Endodermal cell (in vitro differentiated cells): ENCODE measurements at regions not wholly inside any gene's neighbourhood (a gene's known extent, or its start where the extent isn't known, plus 50 kb on each side); places are given as distances from the start of the nearest gene placed in this dataset.
A peak's percentile ranks its signal among the peaks of the same experiment; 100 is the strongest.
"Not testable (repeated sequence)": the region's sequence is repeated elsewhere in the genome, so short reads cannot be mapped to it uniquely, and the experiment has no call there.

Experiments used
- DNase-seq: peaks from one replicate; pipeline ENCODE4 v3.0.0-alpha.2; 2017
- H3K27ac ChIP-seq: 2 replicates; pipeline ENCODE4 v1.5.1; 2013; ENCODE audit warnings: mild to moderate bottlenecking, low read depth, low read length, moderate library complexity
- H3K27me3 ChIP-seq: 2 replicates; pipeline ENCODE4 v1.6.1; 2013; ENCODE audit warnings: mild to moderate bottlenecking, low read length, moderate library complexity; ENCODE audit not compliant: insufficient read depth, control insufficient read depth, poor library complexity, severe bottlenecking
- H3K36me3 ChIP-seq: 2 replicates; pipeline ENCODE4 v1.7.0; 2013; ENCODE audit warnings: mild to moderate bottlenecking, low read length, moderate library complexity; ENCODE audit not compliant: control insufficient read depth, insufficient read depth
- H3K4me1 ChIP-seq: one replicate; pipeline ENCODE4 v1.7.0; 2013; ENCODE audit warnings: low read length; ENCODE audit not compliant: control insufficient read depth, insufficient read depth
- H3K4me3 ChIP-seq: 2 replicates; pipeline ENCODE4 v1.5.1; 2013; ENCODE audit warnings: mild to moderate bottlenecking, low read length, moderate library complexity
- H3K9ac ChIP-seq: 2 replicates; pipeline ENCODE4 v1.6.1; 2013; ENCODE audit warnings: mild to moderate bottlenecking, low read length, moderate library complexity; ENCODE audit not compliant: poor library complexity, severe bottlenecking; ENCODE audit errors: extremely low read depth
- H3K9me3 ChIP-seq: 2 replicates; pipeline ENCODE4 v1.6.1; 2013; ENCODE audit warnings: mild to moderate bottlenecking, low read length, moderate library complexity; ENCODE audit not compliant: control insufficient read depth
- H3K27ac Mint-ChIP-seq: 2 replicates; pipeline ENCODE4 v1.8.0; 2020; ENCODE audit warnings: mixed read lengths
- H3K27me3 Mint-ChIP-seq: 2 replicates; pipeline ENCODE4 v1.8.0; 2021; ENCODE audit warnings: mild to moderate bottlenecking, mixed read lengths; ENCODE audit not compliant: insufficient read depth
- H3K36me3 Mint-ChIP-seq: 2 replicates; pipeline ENCODE4 v1.8.0; 2020; ENCODE audit warnings: low read depth, mixed read lengths
- H3K4me1 Mint-ChIP-seq: 2 replicates; pipeline ENCODE4 v1.8.0; 2020; ENCODE audit warnings: mixed read lengths
- H3K4me3 Mint-ChIP-seq: 2 replicates; pipeline ENCODE4 v1.8.0; 2020; ENCODE audit warnings: mild to moderate bottlenecking, moderate library complexity, mixed read lengths
- H3K9me3 Mint-ChIP-seq: 2 replicates; pipeline ENCODE4 v1.8.0; 2020; ENCODE audit warnings: mild to moderate bottlenecking, mixed read lengths
- WGBS, 2 experiments: methylation state at CpG; one replicate each; pipeline versions ENCODE4 v1.1.5 to v1.1.7; 2013; ENCODE audit warnings: missing lambda C conversion rate in 2 of 2, mixed read lengths in 1 of 2; ENCODE audit not compliant: insufficient coverage in 1 of 2, insufficient read length in 1 of 2; 5-methylcytosine and 5-hydroxymethylcytosine counted together
- TF ChIP-seq, protein P1 (sequence below): fragments of 200-600 bp; sonication (generic); conservative IDR thresholded peaks from 2 replicates; pipeline ENCODE4 v1.5.0; 2021; ENCODE audit warnings: antibody characterized with exemption, mild to moderate bottlenecking

- Mint-ChIP-seq H3K27me3 (no peaks in the 10 kb centered on the region), H3K4me3 (no peak overlapping the region), H3K4me1 (peaks cover 18% of the 10 kb centered on the region), H3K27ac (peak overlapping the region; percentile 73), H3K36me3 (no peaks in the 10 kb centered on the region), H3K9me3 (no peaks in the 10 kb centered on the region)
- Histone ChIP-seq H3K4me3 (no peak overlapping the region), H3K36me3 (no peaks in the 10 kb centered on the region), H3K9me3 (no peaks in the 10 kb centered on the region), H3K27me3 (no peaks in the 10 kb centered on the region), H3K9ac (no peak overlapping the region), H3K27ac (no peak overlapping the region), H3K4me1 (no peaks in the 10 kb centered on the region)
- TF ChIP-seq, protein P1, sequence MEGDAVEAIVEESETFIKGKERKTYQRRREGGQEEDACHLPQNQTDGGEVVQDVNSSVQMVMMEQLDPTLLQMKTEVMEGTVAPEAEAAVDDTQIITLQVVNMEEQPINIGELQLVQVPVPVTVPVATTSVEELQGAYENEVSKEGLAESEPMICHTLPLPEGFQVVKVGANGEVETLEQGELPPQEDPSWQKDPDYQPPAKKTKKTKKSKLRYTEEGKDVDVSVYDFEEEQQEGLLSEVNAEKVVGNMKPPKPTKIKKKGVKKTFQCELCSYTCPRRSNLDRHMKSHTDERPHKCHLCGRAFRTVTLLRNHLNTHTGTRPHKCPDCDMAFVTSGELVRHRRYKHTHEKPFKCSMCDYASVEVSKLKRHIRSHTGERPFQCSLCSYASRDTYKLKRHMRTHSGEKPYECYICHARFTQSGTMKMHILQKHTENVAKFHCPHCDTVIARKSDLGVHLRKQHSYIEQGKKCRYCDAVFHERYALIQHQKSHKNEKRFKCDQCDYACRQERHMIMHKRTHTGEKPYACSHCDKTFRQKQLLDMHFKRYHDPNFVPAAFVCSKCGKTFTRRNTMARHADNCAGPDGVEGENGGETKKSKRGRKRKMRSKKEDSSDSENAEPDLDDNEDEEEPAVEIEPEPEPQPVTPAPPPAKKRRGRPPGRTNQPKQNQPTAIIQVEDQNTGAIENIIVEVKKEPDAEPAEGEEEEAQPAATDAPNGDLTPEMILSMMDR: no peak
- DNase-seq: peak; percentile 68
- WGBS, 2 experiments: 56 to 83% methylated on average over 2 to 5 of the region's 5 CpGs
Observed at GRCh38 chr9:73441890-73442818, 290.5 kb downstream of the ANXA1 start.

- no CpG with 5 or more reads among the region's 1 CpG for WGBS, 2 experiments
- no peaks in the 10 kb centered on the region for H3K9me3 Mint-ChIP-seq
- TF ChIP-seq, protein P1: no peak
Observed at GRCh38 chr9:73444821-73445220, 293.2 kb downstream of the ANXA1 start.

DNA sequence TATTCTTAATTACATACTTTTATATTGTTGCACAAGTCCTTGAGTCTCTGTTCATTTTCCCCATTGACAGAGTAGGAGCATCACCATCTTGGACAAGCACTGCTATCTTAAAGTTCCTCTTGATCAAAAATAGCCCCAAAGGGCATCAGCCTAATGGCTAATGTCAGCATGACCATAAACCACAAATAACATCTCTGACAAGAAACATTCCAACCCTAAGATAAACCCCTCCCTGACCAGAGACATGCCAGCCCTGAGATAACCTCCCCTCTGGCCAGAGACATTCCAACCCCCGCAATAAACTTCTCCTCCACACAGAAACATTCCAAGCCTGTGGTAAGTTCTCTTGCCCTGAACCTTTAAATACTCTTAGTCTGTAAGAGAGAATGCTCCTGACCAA lies 293.7 kb downstream of the ANXA1 start:
- not testable (repeated sequence) for H3K27me3 Mint-ChIP-seq, H3K4me3 ChIP-seq, H3K36me3 ChIP-seq, H3K27ac Mint-ChIP-seq, H3K27ac ChIP-seq, H3K4me1 ChIP-seq, H3K36me3 Mint-ChIP-seq, H3K27me3 ChIP-seq, H3K4me3 Mint-ChIP-seq, H3K9ac ChIP-seq, H3K9me3 Mint-ChIP-seq, H3K9me3 ChIP-seq
- peak; percentile 42 for DNase-seq
- WGBS, 2 experiments: 85% methylated on average over 1 of the region's 1 CpG; no CpG with 5 or more reads in 1 of the 2 experiments
- H3K4me1 Mint-ChIP-seq: peaks cover 22% of the 10 kb centered on the region

More at GRCh38 chr9:73444821-73445220, 293.2 kb downstream of the ANXA1 start:
- no peak overlapping the region for H3K27ac ChIP-seq
- no peaks in the 10 kb centered on the region for H3K27me3 ChIP-seq
- H3K27me3 Mint-ChIP-seq: no peaks in the 10 kb centered on the region
- H3K4me3 Mint-ChIP-seq: no peak overlapping the region
- no peak for DNase-seq
- no peak overlapping the region for H3K4me3 ChIP-seq
- no peak overlapping the region for H3K9ac ChIP-seq
- no peaks in the 10 kb centered on the region for H3K36me3 ChIP-seq
- no peaks in the 10 kb centered on the region for H3K4me1 ChIP-seq
- H3K9me3 ChIP-seq: no peaks in the 10 kb centered on the region
- H3K27ac Mint-ChIP-seq: no peak overlapping the region
- H3K36me3 Mint-ChIP-seq: no peaks in the 10 kb centered on the region
- peaks cover 18% of the 10 kb centered on the region for H3K4me1 Mint-ChIP-seq
